Right lung (tissue), 2 donors: ENCODE measurements at regions not wholly inside any gene's neighbourhood (a gene's known extent, or its start where the extent isn't known, plus 50 kb on each side); places are given as distances from the start of the nearest gene placed in this dataset.
"Not testable (repeated sequence)": the region's sequence is repeated elsewhere in the genome, so short reads cannot be mapped to it uniquely, and the experiment has no call there.

Experiments used
- DNase-seq, 2 donors: peaks; one replicate each; pipeline ENCODE4 v3.0.0-alpha.2; 2013

- DNase-seq, result not testable (repeated sequence)
Observed at GRCh38 chr5:179456075-179456474, 94.3 kb upstream of the RUFY1 start.

GRCh38 chr5:179455320-179455719, 95.0 kb upstream of the RUFY1 start:
- no peak for DNase-seq

GRCh38 chr5:179454356-179454755, 96.0 kb upstream of the RUFY1 start:
- no peak for DNase-seq

GRCh38 chr5:179453616-179454015, 96.7 kb upstream of the RUFY1 start:
- DNase-seq, result no peak

GRCh38 chr5:179452356-179453230, 97.8 kb upstream of the RUFY1 start:
- DNase-seq, result no peak

- no peak for DNase-seq
Observed at GRCh38 chr5:179451828-179452196, 98.5 kb upstream of the RUFY1 start.

GRCh38 chr5:179451114-179451827, 99.1 kb upstream of the RUFY1 start:
- DNase-seq, result no peak

GRCh38 chr5:179449950-179450349, 100.4 kb upstream of the RUFY1 start:
- DNase-seq, result not testable (repeated sequence)

- not testable (repeated sequence) for DNase-seq
Observed at GRCh38 chr5:179448282-179448681, 102.1 kb upstream of the RUFY1 start.

- DNase-seq, result not testable (repeated sequence)
Observed at GRCh38 chr5:179442289-179442688, 97.0 kb upstream of the ADAMTS2 start.

- DNase-seq, result peak in 1 of 2 donors; percentile 35
Observed at GRCh38 chr5:179439181-179439985, 94.1 kb upstream of the ADAMTS2 start.

GRCh38 chr5:179438461-179438860, 93.2 kb upstream of the ADAMTS2 start:
- no peak for DNase-seq

GRCh38 chr5:179438011-179438441, 92.8 kb upstream of the ADAMTS2 start:
- DNase-seq, result no peak

GRCh38 chr5:179437341-179438001, 92.2 kb upstream of the ADAMTS2 start:
- no peak for DNase-seq

GRCh38 chr5:179436321-179437122, 91.3 kb upstream of the ADAMTS2 start:
- DNase-seq, result no peak

- DNase-seq, result no peak
Observed at GRCh38 chr5:179435731-179436315, 90.6 kb upstream of the ADAMTS2 start.

GRCh38 chr5:179435181-179435580, 89.9 kb upstream of the ADAMTS2 start:
- no peak for DNase-seq

- DNase-seq, result no peak
Observed at GRCh38 chr5:179432547-179432946, 87.3 kb upstream of the ADAMTS2 start.

GRCh38 chr5:179431221-179431824, 86.1 kb upstream of the ADAMTS2 start:
- no peak for DNase-seq
